ENCODE measurements at regions not wholly inside any gene's neighbourhood (a gene's known extent, or its start where the extent isn't known, plus 50 kb on each side); places are given as distances from the start of the nearest gene placed in this dataset.

- DNase-seq, result no peak
Observed at GRCh38 chr22:48651981-48652538, 1175.6 kb downstream of the BRD1 start.

GRCh38 chr22:48651036-48651890 lies 1176.4 kb downstream of the BRD1 start:
- DNase-seq, result no peak

GRCh38 chr22:48650323-48651035 lies 1177.2 kb downstream of the BRD1 start:
- no peak for DNase-seq

- DNase-seq, result no peak
Observed at GRCh38 chr22:48649466-48649865, 1178.2 kb downstream of the BRD1 start.

GRCh38 chr22:48649031-48649430 lies 1178.6 kb downstream of the BRD1 start:
- no peak for DNase-seq

- no peak for DNase-seq
Observed at GRCh38 chr22:48647606-48648515, 1179.8 kb downstream of the BRD1 start.

GRCh38 chr22:48647051-48647450 lies 1180.6 kb downstream of the BRD1 start:
- no peak for DNase-seq

GRCh38 chr22:48646216-48646925 lies 1181.3 kb downstream of the BRD1 start:
- no peak for DNase-seq

GRCh38 chr22:48645766-48646165 lies 1181.9 kb downstream of the BRD1 start:
- no peak for DNase-seq

GRCh38 chr22:48644997-48645396 lies 1182.7 kb downstream of the BRD1 start:
- DNase-seq, result no peak

- no peak for DNase-seq
Observed at GRCh38 chr22:48644108-48644507, 1183.6 kb downstream of the BRD1 start.

GRCh38 chr22:48643066-48643731 lies 1184.5 kb downstream of the BRD1 start:
- DNase-seq, result no peak

GRCh38 chr22:48642550-48642949 lies 1185.1 kb downstream of the BRD1 start:
- DNase-seq, result no peak

- no peak for DNase-seq
Observed at GRCh38 chr22:48641906-48642475, 1185.7 kb downstream of the BRD1 start.

- no peak for DNase-seq
Observed at GRCh38 chr22:48640890-48641841, 1186.5 kb downstream of the BRD1 start.

- DNase-seq, result no peak
Observed at GRCh38 chr22:48639896-48640748, 1187.6 kb downstream of the BRD1 start.

- DNase-seq, result no peak
Observed at GRCh38 chr22:48639021-48639795, 1188.5 kb downstream of the BRD1 start.

GRCh38 chr22:48637231-48637630 lies 1190.4 kb downstream of the BRD1 start:
- no peak for DNase-seq
